HepG2 (cell line): ENCODE measurements at regions not wholly inside any gene's neighbourhood (a gene's known extent, or its start where the extent isn't known, plus 50 kb on each side); places are given as distances from the start of the nearest gene placed in this dataset.

Experiments
- BCLAF1 ChIP-seq: fragments of 450-650 bp; IDR thresholded peaks from 2 replicates; pipeline ENCODE4 v1.6.1; 2017; ENCODE audit warnings: mild to moderate bottlenecking
- ELK4 ChIP-seq: sonication (generic); formaldehyde crosslinking; IDR thresholded peaks from 2 replicates; pipeline ENCODE4 v1.9.0; 2021; ENCODE audit warnings: missing genetic modification reagents, borderline replicate concordance
- FOXC1 ChIP-seq: sonication (generic); formaldehyde crosslinking; IDR thresholded peaks from 2 replicates; pipeline ENCODE4 v1.8.0; 2022; ENCODE audit warnings: mild to moderate bottlenecking, missing genetic modification reagents, borderline replicate concordance
- FOXP1 ChIP-seq, 2 experiments: fragments of 450-650 bp in 1 of 2; IDR thresholded peaks; 2 replicates each; pipeline ENCODE4 v1.6.1; 2017 to 2018; ENCODE audit warnings: antibody characterized with exemption in 1 of 2
- HMGXB4 ChIP-seq, 2 experiments: sonication (generic) in 1 of 2; formaldehyde crosslinking in 1 of 2; IDR thresholded peaks; 2 replicates each; pipeline versions ENCODE4 v1.4.0 to v1.6.1; 2018 to 2020; ENCODE audit warnings: missing genetic modification reagents in 2 of 2, borderline replicate concordance in 1 of 2, low read depth in 1 of 2, mild to moderate bottlenecking in 1 of 2, missing biosample characterization in 1 of 2
- NR2C2 ChIP-seq: sonication (generic); formaldehyde crosslinking; IDR thresholded peaks from 2 replicates; pipeline ENCODE4 v1.4.0; 2020; ENCODE audit warnings: missing genetic modification reagents, mild to moderate bottlenecking, moderate library complexity, borderline replicate concordance
- RFX1 ChIP-seq: fragments of 450-650 bp; IDR thresholded peaks from 2 replicates; pipeline ENCODE4 v1.6.1; 2017
- SP1 ChIP-seq, 2 experiments: fragments of 450-650 bp in 1 of 2; sonication (generic) in 1 of 2; formaldehyde crosslinking in 1 of 2; IDR thresholded peaks; 2 replicates each; pipeline versions ENCODE4 v1.4.0 to v1.6.1; 2016 to 2020; ENCODE audit warnings: missing genetic modification reagents in 1 of 2
- WIZ ChIP-seq: sonication (generic); formaldehyde crosslinking; IDR thresholded peaks from 2 replicates; pipeline ENCODE4 v1.5.1; 2020; ENCODE audit warnings: mild to moderate bottlenecking, missing genetic modification reagents
- ZKSCAN5 ChIP-seq: sonication (generic); formaldehyde crosslinking; IDR thresholded peaks from 2 replicates; pipeline ENCODE4 v1.5.1; 2020; ENCODE audit warnings: mild to moderate bottlenecking, missing genetic modification reagents
- ZNF207 ChIP-seq: fragments of 450-650 bp; IDR thresholded peaks from 2 replicates; pipeline ENCODE4 v1.6.1; 2016; ENCODE audit warnings: antibody characterized with exemption, borderline replicate concordance
- ZNF280B ChIP-seq: sonication (generic); formaldehyde crosslinking; IDR thresholded peaks from 2 replicates; pipeline ENCODE4 v1.5.0; 2020; ENCODE audit warnings: missing genetic modification reagents, mild to moderate bottlenecking, borderline replicate concordance
- ZNF362 ChIP-seq: sonication (generic); formaldehyde crosslinking; IDR thresholded peaks from 2 replicates; pipeline ENCODE4 v1.4.0; 2020; ENCODE audit warnings: missing genetic modification reagents, mild to moderate bottlenecking, borderline replicate concordance
- ZNF446 ChIP-seq: sonication (generic); formaldehyde crosslinking; IDR thresholded peaks from 2 replicates; pipeline ENCODE4 v1.5.0; 2020; ENCODE audit warnings: mild to moderate bottlenecking, missing genetic modification reagents
- ZXDC ChIP-seq: sonication (generic); formaldehyde crosslinking; IDR thresholded peaks from 2 replicates; pipeline ENCODE4 v1.5.0; 2020; ENCODE audit warnings: mild to moderate bottlenecking, missing genetic modification reagents

- TF ChIP-seq FOXC1 (CRISPR knock-in tag), result no peak
- TF ChIP-seq RFX1, result no peak
- peak in 1 of 2 experiments; percentile 50; a peak in 1 of 4 replicates for TF ChIP-seq HMGXB4 (CRISPR knock-in tag; IDR thresholded peaks at IDR 0.05; ENCODE audit: borderline replicate concordance in 1 of 2, low read depth in 1 of 2)
- TF ChIP-seq FOXP1 (IDR thresholded peaks at IDR 0.05), result no peak
- TF ChIP-seq FOXP1 (CRISPR knock-in tag; IDR thresholded peaks at IDR 0.05), result peak; percentile 90
- no peak for TF ChIP-seq SP1 (IDR thresholded peaks at IDR 0.05)
- TF ChIP-seq SP1 (CRISPR knock-in tag; IDR thresholded peaks at IDR 0.05), result 0 out of 2 replicates have a peak, but pooled peaks have one; percentile 22
- no peak for TF ChIP-seq BCLAF1
- TF ChIP-seq NR2C2 (CRISPR knock-in tag), result 0 out of 2 replicates have a peak, but pooled peaks have one; percentile 19
- no peak for TF ChIP-seq ZXDC (CRISPR knock-in tag)
- TF ChIP-seq ELK4 (CRISPR knock-in tag), result no peak
- no peak for TF ChIP-seq ZNF446 (CRISPR knock-in tag)
- TF ChIP-seq ZKSCAN5, result no peak
- no peak for TF ChIP-seq ZNF362 (CRISPR knock-in tag)
- TF ChIP-seq ZNF207, result no peak
- TF ChIP-seq WIZ (CRISPR knock-in tag), result peak; percentile 75; the same call in 1 of the 2 replicates
- TF ChIP-seq ZNF280B (CRISPR knock-in tag), result no peak
Observed at GRCh38 chr5:110346893-110347358, 379.5 kb downstream of the TMEM232 start (continued).
